ENCODE measurements at regions not wholly inside any gene's neighbourhood (a gene's known extent, or its start where the extent isn't known, plus 50 kb on each side); places are given as distances from the start of the nearest gene placed in this dataset.

- TF ChIP-seq POLR2A (IDR thresholded peaks at IDR 0.05) (no peak), CTCF (IDR thresholded peaks at IDR 0.05) (no peak)
These were observed 92.5 kb upstream of the NPVF start for GRCh38 chr7:25320791-25321190.
